Mucosa of rectum (tissue), 2 donors: ENCODE measurements at regions not wholly inside any gene's neighbourhood (a gene's known extent, or its start where the extent isn't known, plus 50 kb on each side); places are given as distances from the start of the nearest gene placed in this dataset.
"Not testable (repeated sequence)": the region's sequence is repeated elsewhere in the genome, so short reads cannot be mapped to it uniquely, and the experiment has no call there.

ENCODE experiments used
- H3K27ac ChIP-seq, 2 donors: one replicate each; pipeline ENCODE4 v1.7.0; 2013; ENCODE audit warnings: inconsistent platforms in 2 of 2, low read depth in 2 of 2, low read length in 2 of 2
- H3K27me3 ChIP-seq, 2 donors: one replicate each; pipeline ENCODE4 v1.7.0; 2013; ENCODE audit warnings: low read length in 2 of 2; ENCODE audit not compliant: control insufficient read depth in 2 of 2, insufficient read depth in 2 of 2
- H3K36me3 ChIP-seq, 2 donors: one replicate each; pipeline ENCODE4 v1.7.0; 2013; ENCODE audit warnings: low read length in 2 of 2; ENCODE audit not compliant: control insufficient read depth in 2 of 2, insufficient read depth in 2 of 2
- H3K4me1 ChIP-seq, 2 donors: one replicate each; pipeline ENCODE4 v1.7.0; 2013; ENCODE audit warnings: low read length in 2 of 2, mild to moderate bottlenecking in 1 of 2; ENCODE audit not compliant: control insufficient read depth in 2 of 2, insufficient read depth in 2 of 2
- H3K4me3 ChIP-seq, 2 donors: one replicate each; pipeline ENCODE4 v1.7.0; 2013; ENCODE audit warnings: low read length in 2 of 2
- H3K9ac ChIP-seq, 2 donors: one replicate each; pipeline ENCODE4 v1.7.0; 2013; ENCODE audit warnings: low read length in 2 of 2, low read depth in 1 of 2, mild to moderate bottlenecking in 1 of 2
- H3K9me3 ChIP-seq, 2 donors: one replicate each; pipeline ENCODE4 v1.7.0; 2013; ENCODE audit warnings: low read length in 2 of 2; ENCODE audit not compliant: control insufficient read depth in 2 of 2
- donor health status: healthy.
- donor health status: Normal muscosa, but diverticular disease.

DNA sequence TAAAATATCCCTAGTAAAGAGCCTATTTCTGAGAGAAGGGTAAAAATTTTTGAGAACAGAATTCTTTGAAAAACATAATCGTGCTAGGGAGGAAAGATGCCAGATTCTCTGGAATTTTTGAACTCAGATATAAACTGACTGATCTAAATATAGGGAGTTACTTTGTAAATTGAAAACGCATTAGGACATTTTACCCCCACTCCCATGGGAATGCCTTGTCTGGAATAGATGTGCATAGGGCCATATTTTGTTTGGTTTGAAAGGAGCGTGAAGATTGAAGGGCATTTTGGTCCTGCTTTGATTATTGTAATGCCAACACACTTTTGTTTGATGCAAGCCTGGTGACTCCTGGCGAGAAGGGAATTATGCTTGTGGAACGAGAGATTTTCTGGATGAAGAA, 158.7 kb upstream of the DPP10 start:
- no peaks in the 10 kb centered on the region for H3K36me3 ChIP-seq
- H3K4me1 ChIP-seq, result no peaks in the 10 kb centered on the region
- H3K27ac ChIP-seq, result no peak overlapping the region
- no peak overlapping the region for H3K9ac ChIP-seq
- no peaks in the 10 kb centered on the region for H3K27me3 ChIP-seq
- no peak overlapping the region for H3K4me3 ChIP-seq
- H3K9me3 ChIP-seq, result no peaks in the 10 kb centered on the region

DNA sequence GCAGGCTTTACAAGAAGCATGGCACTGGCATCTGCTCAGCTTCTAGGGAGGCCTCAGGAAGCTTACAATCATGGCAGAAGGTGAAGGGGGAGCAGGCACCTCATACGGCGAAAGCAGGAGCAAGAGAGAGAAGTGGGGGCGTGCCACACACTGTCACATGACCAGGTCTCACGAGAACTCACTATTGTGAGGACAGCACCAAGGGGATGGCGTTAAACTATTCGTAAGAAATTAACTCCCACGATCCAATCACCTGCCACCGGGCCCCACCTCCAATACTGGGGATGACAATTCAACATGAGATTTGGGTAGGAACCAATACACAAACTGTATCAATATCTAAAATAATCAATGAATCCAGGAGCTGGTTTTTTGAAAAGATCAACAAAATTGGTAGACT, 156.0 kb upstream of the DPP10 start:
- H3K4me3 ChIP-seq, result no peak overlapping the region

DNA sequence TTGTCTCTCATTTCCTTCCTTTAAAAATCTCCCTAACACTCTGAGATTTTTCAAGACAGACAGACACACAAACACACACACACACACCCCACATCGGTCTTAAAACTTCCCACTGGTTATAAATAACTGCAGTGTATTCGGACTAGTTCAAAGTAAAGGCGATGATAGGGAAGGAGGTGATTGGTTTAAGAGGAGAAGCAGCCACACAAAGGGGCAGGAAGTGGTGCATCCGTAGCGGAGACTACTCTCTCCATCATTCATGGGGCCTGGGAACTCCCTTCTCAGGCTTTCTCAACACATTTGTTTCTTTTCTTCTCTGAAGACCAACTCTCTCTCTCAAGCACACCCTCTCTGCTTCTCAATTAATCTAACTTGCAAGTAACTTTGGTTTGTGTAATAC, 149.1 kb upstream of the DPP10 start:
- Histone ChIP-seq H3K4me1 (no peaks in the 10 kb centered on the region), H3K27me3 (no peaks in the 10 kb centered on the region), H3K27ac (no peak overlapping the region), H3K4me3 (no peak overlapping the region), H3K36me3 (no peaks in the 10 kb centered on the region), H3K9ac (no peak overlapping the region), H3K9me3 (no peaks in the 10 kb centered on the region)

More for the DNA sequence above, 156.0 kb upstream of the DPP10 start:
- H3K4me1 ChIP-seq, result no peaks in the 10 kb centered on the region
- no peaks in the 10 kb centered on the region for H3K27me3 ChIP-seq
- H3K9me3 ChIP-seq, result no peaks in the 10 kb centered on the region
- no peaks in the 10 kb centered on the region for H3K36me3 ChIP-seq
- no peak overlapping the region for H3K9ac ChIP-seq
- H3K27ac ChIP-seq, result no peak overlapping the region

DNA sequence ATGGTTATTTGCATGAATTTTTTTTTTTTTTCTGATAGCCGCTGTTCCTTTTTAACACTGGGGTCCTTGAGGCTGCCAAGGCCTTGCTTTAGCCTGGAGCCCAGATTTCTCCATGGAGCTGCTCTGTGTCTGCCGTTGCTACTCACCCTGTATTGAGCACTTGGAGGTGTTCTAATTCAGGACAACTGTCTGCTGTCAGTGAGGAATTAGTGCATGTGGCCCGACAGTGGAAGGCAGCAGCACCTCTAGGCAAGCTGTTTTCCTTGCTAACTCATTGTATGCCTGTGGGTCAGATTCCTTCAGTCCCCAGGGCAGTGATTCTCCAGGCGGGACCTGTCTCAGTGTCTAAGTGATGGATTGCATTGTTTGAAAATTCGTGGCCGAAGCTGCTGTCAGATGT, 147.7 kb upstream of the DPP10 start:
- no peak overlapping the region for H3K27ac ChIP-seq
- no peak overlapping the region for H3K9ac ChIP-seq
- no peaks in the 10 kb centered on the region for H3K36me3 ChIP-seq
- H3K4me3 ChIP-seq, result no peak overlapping the region
- no peaks in the 10 kb centered on the region for H3K9me3 ChIP-seq
- H3K27me3 ChIP-seq, result no peaks in the 10 kb centered on the region
- no peaks in the 10 kb centered on the region for H3K4me1 ChIP-seq

DNA sequence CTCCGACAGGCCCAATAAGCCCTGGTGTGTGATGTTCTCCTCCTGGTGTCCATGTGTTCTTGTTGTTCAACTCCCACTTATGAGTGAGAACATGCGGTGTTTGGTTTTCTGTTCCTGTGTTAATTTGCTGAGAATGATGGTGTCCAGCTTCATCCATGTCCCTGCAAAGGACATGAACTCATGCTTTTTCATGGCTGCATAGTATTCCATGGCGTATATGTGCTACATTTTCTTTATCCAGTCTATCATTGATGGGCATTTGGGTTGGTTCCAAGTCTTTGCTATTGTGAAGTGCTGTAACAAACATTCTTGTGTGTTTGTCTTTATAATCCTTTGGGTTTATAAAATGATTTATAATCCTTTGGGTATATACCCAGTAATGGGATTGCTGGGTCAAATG, 142.1 kb upstream of the DPP10 start:
- H3K9me3 ChIP-seq, H3K36me3 ChIP-seq, H3K27ac ChIP-seq: not testable (repeated sequence)

DNA sequence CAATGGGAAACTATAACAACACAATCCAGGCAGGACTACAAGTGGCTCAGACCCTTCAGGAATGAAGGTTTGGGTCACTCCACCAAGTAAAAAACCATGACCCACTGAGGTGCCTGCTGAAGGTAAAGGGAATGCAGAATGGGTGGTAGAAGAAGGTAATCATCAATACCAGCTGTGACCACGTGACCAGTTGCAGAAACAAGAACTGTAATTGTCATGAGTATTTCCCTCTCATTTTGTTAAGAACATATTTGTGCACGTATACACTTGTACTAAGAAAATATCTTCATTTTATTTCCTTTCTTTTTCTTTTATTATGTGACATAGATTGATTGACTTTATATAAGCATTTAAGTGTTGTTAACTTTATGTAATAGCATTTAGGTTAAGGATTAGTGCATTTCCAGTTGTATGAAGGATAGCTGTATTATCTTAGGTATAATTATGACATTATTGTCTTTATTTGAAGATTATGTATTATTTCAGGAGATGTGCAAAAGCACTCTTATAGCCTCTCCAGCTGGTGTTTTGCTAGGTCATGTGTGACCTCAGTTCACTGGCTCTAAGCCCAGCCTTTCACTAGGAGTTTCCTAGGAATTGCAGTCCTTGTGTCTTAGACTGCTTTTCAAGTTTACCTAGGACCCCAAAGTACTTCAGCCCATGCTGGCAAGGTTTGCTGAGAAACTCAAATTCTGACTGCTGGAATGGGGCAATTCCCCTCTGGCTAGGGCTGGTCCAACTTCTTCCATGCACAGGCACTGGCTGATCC, 125.7 kb upstream of the DPP10 start:
- no peak overlapping the region for H3K4me3 ChIP-seq
- H3K9ac ChIP-seq, result no peak overlapping the region
- no peak overlapping the region for H3K27ac ChIP-seq
- H3K4me1 ChIP-seq, result no peaks in the 10 kb centered on the region
- H3K36me3 ChIP-seq, result no peaks in the 10 kb centered on the region
- no peaks in the 10 kb centered on the region for H3K27me3 ChIP-seq
- no peaks in the 10 kb centered on the region for H3K9me3 ChIP-seq

More for the DNA sequence above, 142.1 kb upstream of the DPP10 start:
- not testable (repeated sequence) for H3K4me3 ChIP-seq, H3K27me3 ChIP-seq, H3K4me1 ChIP-seq, H3K9ac ChIP-seq

DNA sequence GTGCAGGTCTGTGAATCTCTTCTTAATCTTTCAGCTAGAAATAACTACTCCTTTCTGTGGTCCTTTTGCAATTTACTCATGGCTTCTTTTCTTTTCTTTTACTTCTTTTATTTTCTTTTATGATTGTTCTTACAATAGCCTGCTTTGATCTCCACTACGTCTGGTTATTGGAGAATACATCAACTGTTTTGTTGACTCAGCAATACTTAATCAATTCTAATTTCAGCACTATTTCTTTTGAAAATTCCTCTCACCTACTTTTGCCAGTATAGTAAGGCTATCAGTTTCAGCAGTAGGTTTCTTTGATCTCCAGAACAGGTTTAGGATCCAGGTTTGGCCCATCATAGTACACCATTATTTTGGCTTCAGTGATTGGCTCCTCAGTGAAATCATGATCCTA, 111.8 kb upstream of the DPP10 start:
- Histone ChIP-seq H3K36me3 (no peaks in the 10 kb centered on the region), H3K4me3 (no peak overlapping the region), H3K9me3 (no peaks in the 10 kb centered on the region), H3K9ac (no peak overlapping the region), H3K27ac (no peak overlapping the region), H3K27me3 (no peaks in the 10 kb centered on the region), H3K4me1 (no peaks in the 10 kb centered on the region)

DNA sequence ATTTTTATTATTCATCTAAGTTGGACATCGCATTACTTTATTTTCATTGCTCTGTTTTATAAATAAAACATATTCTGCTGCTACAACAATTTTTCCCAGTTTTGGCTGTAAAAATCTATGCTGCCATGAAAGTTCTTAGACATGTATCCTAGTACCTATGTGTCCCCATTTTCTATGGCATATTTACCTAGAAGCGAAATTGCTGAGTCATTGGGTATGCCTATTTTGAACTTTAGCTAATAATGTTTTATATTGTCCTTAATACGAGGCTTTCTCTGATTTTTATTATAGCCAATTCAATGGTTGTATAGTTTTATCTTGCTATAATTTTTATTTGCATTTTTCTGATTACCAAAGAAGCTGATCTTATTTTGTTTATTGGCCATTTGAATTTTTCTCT, 110.5 kb upstream of the DPP10 start:
- Histone ChIP-seq H3K9me3 (no peaks in the 10 kb centered on the region), H3K4me1 (no peaks in the 10 kb centered on the region), H3K27ac (no peak overlapping the region), H3K27me3 (no peaks in the 10 kb centered on the region), H3K9ac (no peak overlapping the region), H3K4me3 (no peak overlapping the region), H3K36me3 (no peaks in the 10 kb centered on the region)

DNA sequence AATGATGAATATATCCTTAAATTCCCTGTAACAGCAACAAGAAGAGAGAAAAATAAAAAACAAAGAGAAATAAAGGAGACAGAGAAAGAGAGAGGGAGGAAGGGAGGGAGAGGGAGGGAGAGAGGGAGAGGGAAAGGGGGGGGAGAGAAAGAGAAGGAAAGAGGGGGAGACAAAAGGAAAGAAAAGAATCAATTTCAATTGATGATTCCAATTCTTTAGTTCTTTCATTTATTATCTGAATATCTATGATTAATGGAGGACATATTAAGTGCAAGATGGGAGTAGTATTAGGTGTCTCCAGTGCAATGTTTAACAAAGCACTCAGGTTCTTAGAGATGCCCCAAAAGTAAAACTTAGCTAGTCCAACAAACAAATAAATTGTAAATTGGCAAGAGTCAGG, 97.2 kb upstream of the DPP10 start:
- Histone ChIP-seq H3K9me3 (no peaks in the 10 kb centered on the region), H3K27me3 (no peaks in the 10 kb centered on the region), H3K36me3 (no peaks in the 10 kb centered on the region), H3K4me3 (no peak overlapping the region), H3K9ac (no peak overlapping the region), H3K4me1 (no peaks in the 10 kb centered on the region), H3K27ac (no peak overlapping the region)

DNA sequence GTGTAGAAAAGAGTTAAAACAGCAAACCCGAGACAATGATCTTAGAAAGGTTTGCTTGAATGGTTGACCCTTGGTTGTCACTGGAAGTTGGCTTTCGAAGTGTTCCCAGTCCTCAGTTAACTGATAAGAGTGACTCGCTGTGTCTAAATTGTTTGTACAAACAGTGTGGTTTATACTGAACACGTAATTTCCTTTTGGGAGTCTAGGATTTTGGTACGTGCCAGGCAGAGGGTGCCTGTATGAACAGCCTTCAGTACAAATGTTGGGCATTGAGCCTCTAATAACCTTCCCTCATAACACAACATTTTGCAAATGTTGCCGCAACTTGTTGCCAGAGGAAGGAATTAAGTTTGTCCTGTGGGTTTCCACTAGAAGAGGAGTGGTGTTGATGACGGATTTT, 95.8 kb upstream of the DPP10 start:
- no peak overlapping the region for H3K27ac ChIP-seq
- no peak overlapping the region for H3K4me3 ChIP-seq
- no peaks in the 10 kb centered on the region for H3K4me1 ChIP-seq
- H3K36me3 ChIP-seq, result no peaks in the 10 kb centered on the region
- H3K27me3 ChIP-seq, result no peaks in the 10 kb centered on the region
- H3K9me3 ChIP-seq, result no peaks in the 10 kb centered on the region
- no peak overlapping the region for H3K9ac ChIP-seq
